ENCODE measurements at regions not wholly inside any gene's neighbourhood (a gene's known extent, or its start where the extent isn't known, plus 50 kb on each side); places are given as distances from the start of the nearest gene placed in this dataset.

DNA sequence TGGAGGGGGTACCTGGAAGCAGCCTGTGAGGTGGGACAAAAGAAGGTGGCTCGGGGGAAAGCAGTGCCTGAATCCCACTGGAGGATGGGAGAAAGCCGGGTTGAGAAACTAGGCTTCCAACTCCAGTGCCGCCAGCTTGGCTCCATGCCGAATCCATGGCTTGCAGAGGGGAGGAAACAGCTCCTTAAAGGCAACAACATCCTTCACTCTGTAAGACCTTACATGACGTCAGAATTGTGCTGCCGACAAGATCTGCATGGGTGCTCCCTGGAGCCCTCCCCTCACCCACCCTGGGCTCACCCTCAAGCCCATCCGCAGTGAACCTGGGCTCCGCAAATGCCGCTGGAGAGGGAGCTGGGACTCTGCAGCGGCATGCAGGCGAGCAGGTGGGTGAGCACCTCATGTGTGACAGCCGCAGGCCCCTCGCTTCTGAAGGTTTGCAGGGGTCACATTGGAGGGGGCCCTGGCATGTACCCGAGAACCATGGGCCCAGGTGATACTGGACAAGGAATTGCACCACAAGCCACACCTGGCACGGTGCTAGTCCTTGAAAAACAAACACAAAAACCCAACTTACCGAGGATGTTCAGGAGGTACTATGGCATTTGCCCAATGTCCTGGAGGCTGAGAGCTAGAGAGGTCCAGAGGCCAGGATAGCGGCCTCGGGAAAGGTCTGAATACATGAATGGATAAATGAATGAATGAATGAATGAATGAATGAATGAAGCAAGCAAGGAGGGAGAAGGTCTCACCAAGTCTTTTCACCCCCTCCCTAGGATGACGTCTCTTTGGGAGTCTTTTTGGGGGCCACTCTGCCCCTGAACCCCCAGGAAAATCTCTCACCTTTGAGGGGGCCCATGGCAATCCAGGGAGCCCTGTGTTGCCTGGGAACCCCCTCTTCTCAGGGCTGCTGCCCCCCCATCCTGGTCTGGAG is 238.6 kb upstream of the SHH start:
- Histone ChIP-seq H2AFZ (ENCODE audit: low read depth, low read length) (no peak overlapping the region), H3K27me3 (ENCODE audit: insufficient read depth, low read length) (no peaks in the 10 kb centered on the region), H4K20me1 (ENCODE audit: insufficient read depth, low read length) (no peaks in the 10 kb centered on the region), H3K9ac (ENCODE audit: low read length) (no peak overlapping the region), H3K27ac (ENCODE audit: low read depth, low read length) (no peak overlapping the region), H3K4me1 (ENCODE audit: insufficient read depth, low read length) (no peaks in the 10 kb centered on the region), H3K9me3 (ENCODE audit: insufficient read depth, low read depth, low read length) (no peaks in the 10 kb centered on the region), H3K36me3 (ENCODE audit: insufficient read depth, low read length) (no peaks in the 10 kb centered on the region), H3K4me2 (ENCODE audit: low read length) (no peak overlapping the region), H3K79me2 (ENCODE audit: insufficient read depth, low read length) (no peaks in the 10 kb centered on the region), H3K4me3 (ENCODE audit: insufficient read depth, low read depth, low read length) (no peak overlapping the region)
- H3K27ac Mint-ChIP-seq (ENCODE audit: unreplicated experiment) = no peak overlapping the region
- no peak for DNase-seq (ENCODE audit: low read depth)
- no peak overlapping the region for H3K4me3 Mint-ChIP-seq (ENCODE audit: unreplicated experiment)
- H3K4me1 Mint-ChIP-seq (ENCODE audit: low read depth, unreplicated experiment) = no peaks in the 10 kb centered on the region
- FAIRE-seq = no peak
- H3K27me3 Mint-ChIP-seq (ENCODE audit: low read depth, unreplicated experiment) = peaks cover 27% of the 10 kb centered on the region
- TF ChIP-seq EZH2 (IDR thresholded peaks at IDR 0.05; ENCODE audit: insufficient read depth, low read length) = no peak
- TF ChIP-seq, protein P1, sequence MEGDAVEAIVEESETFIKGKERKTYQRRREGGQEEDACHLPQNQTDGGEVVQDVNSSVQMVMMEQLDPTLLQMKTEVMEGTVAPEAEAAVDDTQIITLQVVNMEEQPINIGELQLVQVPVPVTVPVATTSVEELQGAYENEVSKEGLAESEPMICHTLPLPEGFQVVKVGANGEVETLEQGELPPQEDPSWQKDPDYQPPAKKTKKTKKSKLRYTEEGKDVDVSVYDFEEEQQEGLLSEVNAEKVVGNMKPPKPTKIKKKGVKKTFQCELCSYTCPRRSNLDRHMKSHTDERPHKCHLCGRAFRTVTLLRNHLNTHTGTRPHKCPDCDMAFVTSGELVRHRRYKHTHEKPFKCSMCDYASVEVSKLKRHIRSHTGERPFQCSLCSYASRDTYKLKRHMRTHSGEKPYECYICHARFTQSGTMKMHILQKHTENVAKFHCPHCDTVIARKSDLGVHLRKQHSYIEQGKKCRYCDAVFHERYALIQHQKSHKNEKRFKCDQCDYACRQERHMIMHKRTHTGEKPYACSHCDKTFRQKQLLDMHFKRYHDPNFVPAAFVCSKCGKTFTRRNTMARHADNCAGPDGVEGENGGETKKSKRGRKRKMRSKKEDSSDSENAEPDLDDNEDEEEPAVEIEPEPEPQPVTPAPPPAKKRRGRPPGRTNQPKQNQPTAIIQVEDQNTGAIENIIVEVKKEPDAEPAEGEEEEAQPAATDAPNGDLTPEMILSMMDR (IDR thresholded peaks at IDR 0.05; ENCODE audit: insufficient read depth, low read depth, low read length) = no peak
- H3K36me3 Mint-ChIP-seq (ENCODE audit: low read depth, unreplicated experiment) = no peaks in the 10 kb centered on the region
- H3K9me3 Mint-ChIP-seq (ENCODE audit: unreplicated experiment) = peaks cover 15% of the 10 kb centered on the region

DNA sequence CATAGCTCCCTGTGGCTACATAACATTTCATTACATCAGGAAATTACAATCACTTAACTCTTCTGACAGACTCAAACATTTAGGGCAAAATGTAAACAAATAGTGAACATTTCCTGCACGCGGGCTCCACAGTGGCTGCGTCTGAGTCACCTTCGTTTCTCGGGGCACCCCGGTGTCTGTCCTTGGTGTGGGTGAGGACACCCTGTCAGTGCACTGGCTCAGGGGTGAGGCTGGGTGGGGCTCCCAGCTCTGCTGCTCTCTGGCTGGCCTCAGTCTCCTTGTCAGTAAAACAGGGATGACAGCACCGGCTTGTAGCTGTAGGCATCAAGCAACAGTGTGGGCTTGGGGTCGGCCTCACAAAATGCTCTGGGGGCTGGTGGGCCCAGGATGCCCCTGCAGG is 237.1 kb upstream of the SHH start:
- no peaks in the 10 kb centered on the region for H3K9me3 ChIP-seq (ENCODE audit: insufficient read depth, low read depth, low read length)
- DNase-seq (ENCODE audit: low read depth) (no peak), FAIRE-seq (no peak)
- TF ChIP-seq, protein P1 (IDR thresholded peaks at IDR 0.05; ENCODE audit: insufficient read depth, low read depth, low read length) = no peak
- TF ChIP-seq EZH2 (IDR thresholded peaks at IDR 0.05; ENCODE audit: insufficient read depth, low read length) = no peak
- no peak overlapping the region for H3K4me2 ChIP-seq (ENCODE audit: low read length)
- no peaks in the 10 kb centered on the region for H3K36me3 Mint-ChIP-seq (ENCODE audit: low read depth, unreplicated experiment)
- no peak overlapping the region for H3K27ac ChIP-seq (ENCODE audit: low read depth, low read length)
- H3K4me3 Mint-ChIP-seq (ENCODE audit: unreplicated experiment) = no peak overlapping the region
- H3K27me3 Mint-ChIP-seq (ENCODE audit: low read depth, unreplicated experiment) = peaks cover 24% of the 10 kb centered on the region
- no peak overlapping the region for H3K27ac Mint-ChIP-seq (ENCODE audit: unreplicated experiment)
- no peaks in the 10 kb centered on the region for H3K79me2 ChIP-seq (ENCODE audit: insufficient read depth, low read length)
- no peak overlapping the region for H3K9ac ChIP-seq (ENCODE audit: low read length)
- no peaks in the 10 kb centered on the region for H3K4me1 Mint-ChIP-seq (ENCODE audit: low read depth, unreplicated experiment)
- H3K27me3 ChIP-seq (ENCODE audit: insufficient read depth, low read length) = no peaks in the 10 kb centered on the region
- no peaks in the 10 kb centered on the region for H3K36me3 ChIP-seq (ENCODE audit: insufficient read depth, low read length)
- H3K4me3 ChIP-seq (ENCODE audit: insufficient read depth, low read depth, low read length) = no peak overlapping the region
- no peaks in the 10 kb centered on the region for H4K20me1 ChIP-seq (ENCODE audit: insufficient read depth, low read length)
- H3K9me3 Mint-ChIP-seq (ENCODE audit: unreplicated experiment) = peaks cover 15% of the 10 kb centered on the region
- H2AFZ ChIP-seq (ENCODE audit: low read depth, low read length) = no peak overlapping the region
- H3K4me1 ChIP-seq (ENCODE audit: insufficient read depth, low read length) = no peaks in the 10 kb centered on the region

DNA sequence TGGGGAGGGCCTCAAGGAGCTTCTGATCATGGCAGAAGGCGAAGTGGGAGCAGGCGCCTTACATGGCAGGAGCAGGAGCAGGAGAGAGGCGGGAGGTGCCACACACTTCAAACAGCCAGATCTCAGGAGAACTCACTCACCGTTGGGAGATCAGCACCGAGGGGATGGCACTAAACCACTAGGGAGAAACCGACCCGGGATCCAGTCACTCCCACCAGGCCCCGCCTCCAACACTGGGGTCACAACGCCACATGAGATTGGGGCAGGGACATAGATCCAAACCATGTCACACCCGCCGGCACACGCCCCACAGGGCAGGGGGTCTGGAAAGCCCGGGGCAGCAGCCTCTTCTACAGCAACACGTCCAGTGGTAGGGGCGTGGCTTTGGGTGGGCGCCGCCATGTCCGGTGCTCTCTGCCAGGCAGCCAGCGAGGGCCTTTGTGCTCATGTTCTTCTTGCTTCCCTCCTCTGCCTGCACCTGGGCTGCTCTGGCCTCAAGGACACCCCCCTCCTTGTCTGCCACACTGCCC is 233.8 kb upstream of the SHH start:
- Histone ChIP-seq H3K27me3 (ENCODE audit: insufficient read depth, low read length) (no peaks in the 10 kb centered on the region), H3K9ac (ENCODE audit: low read length) (no peak overlapping the region), H3K27ac (ENCODE audit: low read depth, low read length) (no peak overlapping the region), H3K4me3 (ENCODE audit: insufficient read depth, low read depth, low read length) (no peak overlapping the region), H3K9me3 (ENCODE audit: insufficient read depth, low read depth, low read length) (no peaks in the 10 kb centered on the region), H3K79me2 (ENCODE audit: insufficient read depth, low read length) (no peaks in the 10 kb centered on the region), H4K20me1 (ENCODE audit: insufficient read depth, low read length) (no peaks in the 10 kb centered on the region), H3K4me2 (ENCODE audit: low read length) (no peak overlapping the region), H3K36me3 (ENCODE audit: insufficient read depth, low read length) (no peaks in the 10 kb centered on the region), H3K4me1 (ENCODE audit: insufficient read depth, low read length) (no peaks in the 10 kb centered on the region), H2AFZ (ENCODE audit: low read depth, low read length) (no peak overlapping the region)
- H3K27ac Mint-ChIP-seq (ENCODE audit: unreplicated experiment) = no peak overlapping the region
- FAIRE-seq = no peak
- H3K36me3 Mint-ChIP-seq (ENCODE audit: low read depth, unreplicated experiment) = no peaks in the 10 kb centered on the region
- TF ChIP-seq EZH2 (IDR thresholded peaks at IDR 0.05; ENCODE audit: insufficient read depth, low read length) = no peak
- H3K4me1 Mint-ChIP-seq (ENCODE audit: low read depth, unreplicated experiment) = no peaks in the 10 kb centered on the region
- DNase-seq (ENCODE audit: low read depth) = no peak
- H3K9me3 Mint-ChIP-seq (ENCODE audit: unreplicated experiment) = peaks cover 6% of the 10 kb centered on the region
- H3K27me3 Mint-ChIP-seq (ENCODE audit: low read depth, unreplicated experiment) = peaks cover 31% of the 10 kb centered on the region
- H3K4me3 Mint-ChIP-seq (ENCODE audit: unreplicated experiment) = no peak overlapping the region
